GM12873 (cell line): ENCODE measurements at regions not wholly inside any gene's neighbourhood (a gene's known extent, or its start where the extent isn't known, plus 50 kb on each side); places are given as distances from the start of the nearest gene placed in this dataset.

Experiments used
- CTCF ChIP-seq: IDR thresholded peaks from 2 replicates; pipeline ENCODE4 v1.5.1; 2012; ENCODE audit warnings: low read depth, mild to moderate bottlenecking, moderate library complexity, low read length, control low read depth; ENCODE audit not compliant: insufficient read depth; ENCODE audit errors: missing control alignments

DNA sequence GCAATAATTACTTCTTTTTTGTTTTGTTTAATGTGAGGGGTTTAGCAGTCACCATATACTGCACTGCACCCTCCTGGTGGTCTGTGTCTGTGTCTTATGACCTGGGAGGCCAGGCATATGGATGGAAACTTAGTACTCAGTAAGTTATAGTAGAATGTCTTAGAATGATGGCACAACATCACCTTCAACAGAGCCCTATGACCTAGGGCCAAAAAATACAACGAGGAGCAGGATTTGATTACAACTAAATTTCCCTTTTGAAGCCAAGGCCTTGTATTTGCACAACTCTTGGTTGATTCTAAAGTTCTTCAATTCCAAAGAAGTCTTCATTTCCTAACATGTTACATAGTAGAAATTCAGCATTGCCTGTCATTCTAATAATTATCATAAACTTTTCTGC, 422.1 kb upstream of the PIK3R1 start:
- no peak for TF ChIP-seq CTCF

GRCh38 chr5:67792891-67793290, 422.7 kb upstream of the PIK3R1 start:
- TF ChIP-seq CTCF = no peak

- TF ChIP-seq CTCF = no peak
These were observed 425.2 kb upstream of the PIK3R1 start for GRCh38 chr5:67790390-67790789.

DNA sequence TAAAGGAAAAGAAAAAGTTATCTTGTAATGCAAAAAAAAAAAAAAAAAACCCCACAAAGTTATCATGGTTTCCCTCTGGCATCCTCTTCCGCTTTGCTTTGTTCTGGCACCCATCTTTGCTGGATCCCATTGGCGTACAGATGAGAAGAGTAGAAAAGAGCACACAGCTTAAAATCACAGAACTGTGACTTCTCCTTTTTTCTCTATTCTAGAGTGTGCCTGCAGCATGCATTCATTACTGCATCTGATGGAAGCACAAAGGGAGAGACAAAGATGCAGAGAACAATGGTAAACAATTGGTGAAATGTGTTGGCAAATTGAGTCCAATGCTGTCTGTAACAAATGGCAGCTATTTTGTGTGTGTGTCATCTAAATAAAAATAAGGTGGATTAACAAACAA, 440.8 kb upstream of the PIK3R1 start:
- TF ChIP-seq CTCF = no peak

GRCh38 chr5:67774267-67774552, 441.3 kb upstream of the PIK3R1 start:
- no peak for TF ChIP-seq CTCF

- TF ChIP-seq CTCF = no peak
These were observed 441.9 kb upstream of the PIK3R1 start for GRCh38 chr5:67773411-67774266.

DNA sequence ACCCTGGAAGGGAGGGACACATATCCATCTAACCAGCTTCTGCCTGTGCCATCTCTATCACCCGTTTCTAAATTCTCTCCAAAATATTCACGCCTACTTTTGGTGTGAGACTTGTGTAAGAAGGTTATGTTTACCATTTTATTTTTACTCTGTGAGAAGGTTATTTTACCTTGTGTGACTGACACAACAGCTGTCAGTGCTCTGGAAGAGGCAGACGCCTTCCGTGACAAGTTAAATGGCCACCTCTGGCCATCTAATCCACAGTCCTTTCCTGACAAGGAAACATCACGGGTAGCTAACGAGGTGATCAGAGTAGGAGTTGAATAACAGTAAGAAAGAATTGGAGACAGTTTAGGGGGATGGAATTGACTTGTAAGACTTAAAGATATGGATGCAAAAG, 443.8 kb upstream of the PIK3R1 start:
- no peak for TF ChIP-seq CTCF
